NCI-H82 treated with DMSO at 0.1 percent for 48 hours (cell line): ENCODE measurements at regions not wholly inside any gene's neighbourhood (a gene's known extent, or its start where the extent isn't known, plus 50 kb on each side); places are given as distances from the start of the nearest gene placed in this dataset.

ENCODE experiments used
- DNase-seq: peaks from one replicate; lab custom pipeline; 2025; ENCODE audit not compliant: unreplicated experiment; lab: John Stamatoyannopoulos, UW

DNA sequence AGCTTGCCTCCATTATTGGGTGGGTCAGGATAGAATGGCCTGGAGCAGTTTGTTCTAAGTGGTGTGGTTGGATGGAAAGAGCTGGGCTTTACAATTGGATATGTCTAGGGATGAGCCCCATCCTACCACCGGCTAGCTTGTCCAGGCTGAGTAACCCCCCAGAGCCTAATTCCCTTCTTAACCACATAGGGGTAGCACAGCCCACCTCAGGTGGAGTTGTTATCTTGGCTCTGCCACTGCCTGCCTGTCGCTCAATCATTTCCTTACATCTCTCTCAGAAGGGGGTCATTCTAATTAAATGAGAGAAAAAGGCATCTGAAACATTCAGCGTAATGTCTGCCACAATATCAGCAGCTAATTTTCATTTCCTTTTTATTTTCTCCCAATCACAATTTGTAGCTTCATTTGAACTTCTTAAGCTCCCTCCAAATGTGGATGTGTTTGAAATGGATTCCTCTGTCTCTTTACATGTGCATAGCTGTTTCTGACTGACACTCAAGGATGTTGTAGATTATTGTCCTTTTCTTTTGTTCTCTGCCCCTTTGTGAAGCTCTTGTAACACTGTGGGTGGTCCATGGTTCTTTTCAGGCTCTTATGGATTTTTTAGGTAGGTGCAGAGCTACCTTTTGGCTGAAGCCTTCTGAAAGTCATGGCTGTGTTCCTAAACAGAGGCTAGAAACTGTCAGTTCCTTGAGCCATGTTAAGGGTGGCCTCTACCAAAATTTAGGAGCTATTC, 383.1 kb upstream of the KLF4 start:
- DNase-seq = no peak

- no peak for DNase-seq
Observed at GRCh38 chr9:107870927-107871680, 381.5 kb upstream of the KLF4 start.

- DNase-seq = no peak
Observed at GRCh38 chr9:107870221-107870620, 380.7 kb upstream of the KLF4 start.

GRCh38 chr9:107869111-107869510, 379.5 kb upstream of the KLF4 start:
- DNase-seq = no peak

DNA sequence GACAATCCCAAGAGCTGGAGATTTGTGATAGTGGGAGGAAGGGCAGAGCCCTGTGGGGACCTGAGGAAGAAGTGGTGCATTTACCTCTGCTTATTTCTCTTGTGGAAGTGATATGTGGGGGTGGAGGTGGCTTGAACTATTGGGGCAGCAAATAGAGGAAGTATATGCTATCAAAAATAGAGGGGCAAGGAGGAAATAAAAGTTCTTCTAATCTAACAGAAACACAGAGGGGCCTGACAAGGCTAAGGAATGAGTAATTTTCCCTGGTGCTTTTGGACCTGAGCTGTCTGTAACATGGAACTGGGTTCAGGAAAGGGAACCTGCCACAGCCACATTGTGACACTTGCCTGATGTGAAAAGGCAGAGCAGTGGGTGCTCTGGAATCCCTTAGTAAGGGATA, 378.6 kb upstream of the KLF4 start:
- no peak for DNase-seq

DNA sequence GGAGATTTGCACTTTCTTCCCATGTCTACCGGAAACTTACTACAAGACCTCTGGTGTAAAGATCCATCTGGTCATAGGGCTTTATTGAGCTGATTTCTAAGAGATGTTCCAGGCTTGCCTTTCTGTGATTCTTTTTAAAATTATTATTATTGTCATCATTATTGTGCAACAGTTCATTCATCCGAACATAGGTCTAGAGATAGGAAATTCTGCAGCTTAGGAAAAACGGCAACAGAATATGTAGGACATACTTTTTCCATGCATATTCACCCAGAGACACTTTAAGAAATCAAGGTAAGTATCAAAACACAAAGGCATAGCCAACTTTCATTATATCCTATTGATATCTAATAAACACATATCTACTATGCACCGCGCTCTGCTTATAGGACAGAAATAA, 378.2 kb upstream of the KLF4 start:
- DNase-seq = no peak

- no peak for DNase-seq
Observed at GRCh38 chr9:107866711-107867311, 377.2 kb upstream of the KLF4 start.

- no peak for DNase-seq
Observed at GRCh38 chr9:107863396-107863795, 373.8 kb upstream of the KLF4 start.

GRCh38 chr9:107862881-107863280, 373.3 kb upstream of the KLF4 start:
- DNase-seq = no peak

GRCh38 chr9:107862323-107862722, 372.8 kb upstream of the KLF4 start:
- DNase-seq = no peak

GRCh38 chr9:107861075-107861474, 371.5 kb upstream of the KLF4 start:
- no peak for DNase-seq

GRCh38 chr9:107858260-107858659, 368.7 kb upstream of the KLF4 start:
- DNase-seq = no peak

GRCh38 chr9:107856633-107857032, 367.1 kb upstream of the KLF4 start:
- no peak for DNase-seq

DNA sequence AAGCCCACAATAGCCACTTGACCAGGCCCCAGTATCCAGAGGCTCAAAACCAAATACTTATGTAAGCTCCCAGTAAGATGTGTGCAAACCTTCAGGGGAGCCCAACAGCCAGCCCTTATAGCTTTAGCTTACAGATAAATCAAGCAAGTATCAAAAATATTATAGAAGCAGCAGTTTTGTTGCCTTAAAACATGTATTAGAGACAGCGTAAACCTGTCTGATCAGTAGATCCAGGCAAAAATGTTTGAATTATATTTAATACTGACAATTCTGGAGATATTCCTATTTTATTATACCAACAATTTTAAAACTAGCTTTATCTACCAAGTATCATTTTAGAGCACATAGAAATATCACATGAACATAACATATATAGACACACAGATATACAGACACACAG, 365.6 kb upstream of the KLF4 start:
- DNase-seq = no peak

DNA sequence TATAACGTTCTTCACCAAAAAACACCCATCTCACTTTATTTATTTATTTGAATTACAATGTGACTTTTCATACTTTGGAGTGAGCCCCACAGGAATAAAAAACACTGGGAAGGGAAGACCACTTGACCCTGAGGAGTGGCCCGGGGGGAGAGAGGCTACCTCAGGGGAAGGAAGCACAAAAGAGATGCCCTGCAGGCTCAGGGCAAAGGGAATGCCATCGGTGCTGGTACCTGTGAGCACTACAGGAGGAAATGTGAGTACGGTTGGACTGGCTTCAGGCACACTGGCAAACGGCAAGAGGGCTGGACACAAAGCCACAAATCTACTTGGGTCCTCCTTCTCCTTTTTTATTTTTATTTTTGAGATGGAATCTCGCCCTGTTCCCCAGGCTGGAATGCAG, 363.9 kb upstream of the KLF4 start:
- DNase-seq = no peak

DNA sequence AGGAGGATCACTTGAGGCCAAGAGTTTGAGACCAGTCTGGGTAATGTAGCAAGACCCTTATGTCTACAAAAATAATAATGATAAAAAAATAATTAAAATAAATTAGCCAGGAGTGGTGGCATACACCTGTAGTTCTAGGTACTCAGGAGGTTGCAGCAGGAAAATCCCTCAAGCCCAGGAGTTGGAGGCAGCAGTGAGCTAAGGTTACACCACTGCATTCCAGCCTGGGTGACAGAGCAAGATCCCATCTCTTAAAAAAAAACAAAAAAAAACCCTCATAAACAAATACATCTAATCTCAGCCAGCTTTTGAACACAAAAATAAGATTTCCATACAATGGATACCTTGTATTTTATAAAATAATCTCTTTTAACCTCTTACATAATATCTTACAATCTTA, 363.3 kb upstream of the KLF4 start:
- no peak for DNase-seq

DNA sequence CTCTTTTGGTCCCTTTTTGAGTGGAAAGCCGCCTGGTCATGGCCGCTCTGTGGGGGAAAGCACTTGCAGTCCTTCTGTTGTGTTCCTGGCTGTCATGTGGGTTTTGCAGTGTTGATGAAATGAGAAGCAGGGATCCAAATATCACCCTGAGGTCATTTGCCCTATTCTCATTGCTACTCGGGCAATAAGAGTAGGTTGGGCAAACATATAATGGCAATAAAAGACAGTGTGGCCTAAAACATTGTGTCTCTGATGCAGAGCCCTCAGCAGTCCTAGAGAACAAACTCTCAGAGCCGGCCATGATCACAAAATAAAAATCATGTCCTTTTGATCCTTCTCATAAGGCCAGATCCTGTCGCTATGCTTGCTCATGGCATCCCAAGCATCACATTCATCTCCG, 361.1 kb upstream of the KLF4 start:
- DNase-seq = no peak

- DNase-seq = no peak
Observed at GRCh38 chr9:107847978-107848964, 358.7 kb upstream of the KLF4 start.

DNA sequence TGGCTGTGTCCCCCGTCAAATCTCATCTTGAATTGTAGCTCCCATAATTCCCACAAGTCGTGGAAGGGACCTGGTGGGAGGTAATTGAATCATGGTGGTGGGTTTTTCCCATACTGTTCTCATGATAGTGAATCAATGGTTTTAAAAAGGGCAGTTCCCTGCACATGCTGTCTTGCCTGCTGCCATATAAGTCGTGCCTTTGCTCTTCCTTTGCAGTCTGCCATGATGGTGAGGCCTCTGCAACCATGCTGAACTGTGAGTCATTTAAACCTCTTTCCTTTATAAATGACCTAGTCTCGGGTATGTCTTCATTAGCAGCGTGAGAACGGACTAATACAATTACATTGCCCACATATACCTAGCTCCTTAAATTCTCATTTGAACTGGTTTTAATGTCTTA, 353.0 kb upstream of the KLF4 start:
- no peak for DNase-seq

DNA sequence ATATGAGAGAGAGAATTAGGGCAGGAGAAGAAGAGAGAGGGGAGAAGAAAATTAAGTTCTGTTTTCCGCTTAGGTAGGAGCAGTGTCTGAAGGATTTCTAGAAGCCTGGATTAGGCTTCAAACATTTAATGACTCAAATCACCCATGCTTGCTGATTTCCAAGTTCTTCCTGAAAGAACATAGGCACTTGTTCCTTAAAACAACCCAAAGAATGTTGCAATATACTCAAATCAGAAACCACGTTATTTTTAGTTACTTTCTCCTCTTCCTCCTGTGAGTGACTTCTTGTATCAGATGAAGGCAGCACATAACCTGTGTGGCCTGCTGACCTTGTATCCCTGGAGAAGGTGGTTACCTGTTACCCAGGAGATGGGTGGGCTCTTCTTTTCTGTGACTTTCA, 351.5 kb upstream of the KLF4 start:
- no peak for DNase-seq

GRCh38 chr9:107839371-107839770, 349.8 kb upstream of the KLF4 start:
- no peak for DNase-seq
